Hepatocyte (in vitro differentiated cells): ENCODE measurements at regions not wholly inside any gene's neighbourhood (a gene's known extent, or its start where the extent isn't known, plus 50 kb on each side); places are given as distances from the start of the nearest gene placed in this dataset.

ENCODE experiments used
- DNase-seq: peaks from one replicate; pipeline ENCODE4 v3.0.0-alpha.2; 2016; ENCODE audit warnings: low spot score
- H2AFZ ChIP-seq: fragments of 200-600 bp; sonication (generic); 2 replicates; pipeline ENCODE4 v1.6.0; 2016; ENCODE audit warnings: antibody characterized with exemption, mild to moderate bottlenecking
- H3K27ac ChIP-seq: fragments of 200-600 bp; sonication (generic); 2 replicates; pipeline ENCODE4 v1.5.1; 2016; ENCODE audit warnings: mild to moderate bottlenecking
- H3K27me3 ChIP-seq: fragments of 200-600 bp; sonication (generic); 2 replicates; pipeline ENCODE4 v1.6.1; 2016
- H3K36me3 ChIP-seq: fragments of 200-600 bp; sonication (generic); replicated peaks from 2 replicates; pipeline ENCODE4 v1.5.1; 2016; ENCODE audit warnings: low read depth; ENCODE audit not compliant: insufficient read depth
- H3K4me1 ChIP-seq: fragments of 200-600 bp; sonication (generic); 2 replicates; pipeline ENCODE4 v1.5.1; 2016; ENCODE audit warnings: mild to moderate bottlenecking, moderate library complexity; ENCODE audit not compliant: insufficient read depth
- H3K4me2 ChIP-seq: fragments of 200-600 bp; sonication (generic); 2 replicates; pipeline ENCODE4 v1.6.0; 2016
- H3K4me3 ChIP-seq: fragments of 200-600 bp; sonication (generic); 2 replicates; pipeline ENCODE4 v1.5.1; 2016; ENCODE audit warnings: mild to moderate bottlenecking
- H3K79me2 ChIP-seq: fragments of 200-600 bp; sonication (generic); 2 replicates; pipeline ENCODE4 v1.6.0; 2017; ENCODE audit warnings: mild to moderate bottlenecking
- H3K9me2 ChIP-seq: fragments of 200-600 bp; sonication (generic); replicated peaks from 2 replicates; pipeline ENCODE4 v1.6.0; 2017; ENCODE audit warnings: mild to moderate bottlenecking; ENCODE audit not compliant: insufficient read depth
- H3K9me3 ChIP-seq: fragments of 200-600 bp; sonication (generic); 2 replicates; pipeline ENCODE4 v1.5.1; 2016; ENCODE audit warnings: low read depth, mild to moderate bottlenecking
- H4K20me1 ChIP-seq: fragments of 200-600 bp; sonication (generic); 2 replicates; pipeline ENCODE4 v1.6.0; 2016; ENCODE audit warnings: mild to moderate bottlenecking; ENCODE audit not compliant: insufficient read depth, poor library complexity, severe bottlenecking
- EZH2 ChIP-seq: fragments of 200-600 bp; sonication (generic); IDR thresholded peaks from 2 replicates; pipeline ENCODE4 v1.6.1; 2016; ENCODE audit warnings: antibody characterized with exemption, mild to moderate bottlenecking, borderline replicate concordance
- EZH2phosphoT487 ChIP-seq: fragments of 200-600 bp; sonication (generic); IDR thresholded peaks from one replicate; pipeline ENCODE4 v1.6.1; 2018; ENCODE audit warnings: antibody characterized with exemption, mild to moderate bottlenecking, low read depth, moderate library complexity; ENCODE audit not compliant: unreplicated experiment, severe bottlenecking
- WGBS: methylation state at CpG from one replicate; pipeline ENCODE4 v1.1.6; 2016; ENCODE audit warnings: low lambda C conversion rate; ENCODE audit errors: missing lambda C conversion rate; 5-methylcytosine and 5-hydroxymethylcytosine counted together
- TF ChIP-seq, protein P1 (sequence below): fragments of 200-600 bp; sonication (generic); IDR thresholded peaks from 2 replicates; pipeline ENCODE4 v1.5.1; 2016; ENCODE audit warnings: antibody characterized with exemption, mild to moderate bottlenecking; ENCODE audit not compliant: poor library complexity

DNA sequence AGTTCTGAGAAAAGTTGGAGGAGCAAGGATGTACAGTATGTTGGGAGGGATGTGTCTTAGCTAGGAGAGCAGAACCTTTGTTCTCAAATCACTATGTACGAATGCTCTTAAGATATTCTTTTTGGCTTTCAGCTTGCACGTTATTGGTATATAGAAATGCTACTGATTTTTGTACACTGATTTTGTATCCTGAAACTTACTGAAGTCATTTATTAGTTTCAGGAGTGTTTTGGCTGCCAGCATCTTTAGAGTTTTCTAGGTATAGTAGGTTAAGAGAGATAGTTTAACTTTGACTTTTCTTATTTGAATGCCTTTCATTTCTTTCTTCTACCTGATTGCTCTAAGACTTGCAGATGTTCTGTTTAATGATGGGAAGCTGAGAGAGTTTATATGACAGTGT lies 442.8 kb upstream of the FBXO33 start:
- Histone ChIP-seq H3K9me2 (no peaks in the 10 kb centered on the region), H3K9me3 (no peaks in the 10 kb centered on the region), H2AFZ (no peak overlapping the region), H3K36me3 (no peaks in the 10 kb centered on the region), H3K4me3 (no peak overlapping the region), H4K20me1 (no peaks in the 10 kb centered on the region), H3K4me2 (no peak overlapping the region), H3K4me1 (no peaks in the 10 kb centered on the region), H3K79me2 (no peaks in the 10 kb centered on the region), H3K27ac (no peak overlapping the region), H3K27me3 (no peaks in the 10 kb centered on the region)
- DNase-seq, result no peak
- 100% methylated on average over 2 of the region's 2 CpGs for WGBS
- TF ChIP-seq, protein P1, sequence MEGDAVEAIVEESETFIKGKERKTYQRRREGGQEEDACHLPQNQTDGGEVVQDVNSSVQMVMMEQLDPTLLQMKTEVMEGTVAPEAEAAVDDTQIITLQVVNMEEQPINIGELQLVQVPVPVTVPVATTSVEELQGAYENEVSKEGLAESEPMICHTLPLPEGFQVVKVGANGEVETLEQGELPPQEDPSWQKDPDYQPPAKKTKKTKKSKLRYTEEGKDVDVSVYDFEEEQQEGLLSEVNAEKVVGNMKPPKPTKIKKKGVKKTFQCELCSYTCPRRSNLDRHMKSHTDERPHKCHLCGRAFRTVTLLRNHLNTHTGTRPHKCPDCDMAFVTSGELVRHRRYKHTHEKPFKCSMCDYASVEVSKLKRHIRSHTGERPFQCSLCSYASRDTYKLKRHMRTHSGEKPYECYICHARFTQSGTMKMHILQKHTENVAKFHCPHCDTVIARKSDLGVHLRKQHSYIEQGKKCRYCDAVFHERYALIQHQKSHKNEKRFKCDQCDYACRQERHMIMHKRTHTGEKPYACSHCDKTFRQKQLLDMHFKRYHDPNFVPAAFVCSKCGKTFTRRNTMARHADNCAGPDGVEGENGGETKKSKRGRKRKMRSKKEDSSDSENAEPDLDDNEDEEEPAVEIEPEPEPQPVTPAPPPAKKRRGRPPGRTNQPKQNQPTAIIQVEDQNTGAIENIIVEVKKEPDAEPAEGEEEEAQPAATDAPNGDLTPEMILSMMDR, result no peak
- TF ChIP-seq EZH2phosphoT487, result no peak
- TF ChIP-seq EZH2, result no peak

DNA sequence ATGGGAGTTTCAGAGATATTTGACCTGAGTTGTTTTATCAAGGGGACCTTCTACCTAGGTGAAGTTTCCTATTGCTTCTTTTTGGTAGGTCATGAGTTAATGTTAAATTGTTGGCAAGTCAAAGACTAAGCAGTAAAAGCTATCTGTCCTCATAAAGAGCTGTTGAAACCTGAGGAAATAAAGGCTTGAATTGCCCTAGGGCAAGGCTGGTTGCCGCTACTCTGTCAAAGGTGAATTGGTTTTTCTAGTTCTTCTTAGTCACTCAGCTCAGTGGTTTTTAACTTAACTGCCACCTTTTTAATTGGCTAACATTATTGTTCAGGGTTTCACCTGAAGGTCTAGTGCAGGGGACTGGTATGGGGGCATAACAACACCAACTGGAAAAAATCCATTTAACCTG lies 441.6 kb upstream of the FBXO33 start:
- no peaks in the 10 kb centered on the region for H3K79me2 ChIP-seq
- H3K27ac ChIP-seq, result no peak overlapping the region
- H3K9me3 ChIP-seq, result no peaks in the 10 kb centered on the region
- no peak overlapping the region for H3K4me2 ChIP-seq
- WGBS, result 15% methylated on average over 1 of the region's 1 CpG
- no peaks in the 10 kb centered on the region for H3K9me2 ChIP-seq
- DNase-seq, result no peak
- no peak for TF ChIP-seq EZH2phosphoT487
- TF ChIP-seq EZH2, result no peak
- TF ChIP-seq, protein P1, result no peak
- H3K4me3 ChIP-seq, result no peak overlapping the region
- H3K4me1 ChIP-seq, result no peaks in the 10 kb centered on the region
- H4K20me1 ChIP-seq, result no peaks in the 10 kb centered on the region
- H3K27me3 ChIP-seq, result no peaks in the 10 kb centered on the region
- H2AFZ ChIP-seq, result no peak overlapping the region
- no peaks in the 10 kb centered on the region for H3K36me3 ChIP-seq

DNA sequence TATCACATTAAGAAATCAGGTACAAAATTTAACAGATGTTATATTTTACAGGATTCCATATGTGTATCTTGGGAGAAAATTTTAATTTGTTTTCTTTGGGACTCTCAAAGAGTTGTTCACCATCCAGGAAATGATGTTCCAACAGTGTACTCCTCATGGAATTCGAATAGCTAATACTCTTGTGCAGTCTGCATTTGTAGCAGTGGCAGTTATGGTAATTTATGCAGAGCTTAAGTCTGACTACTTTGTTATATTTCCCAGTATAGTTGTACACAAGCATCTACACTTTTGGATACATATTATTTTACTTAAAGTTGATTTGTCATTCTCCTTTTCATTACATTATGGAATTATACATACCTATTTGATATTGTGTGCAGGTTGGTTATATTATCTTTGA lies 436.7 kb upstream of the FBXO33 start:
- H3K4me1 ChIP-seq, result no peaks in the 10 kb centered on the region
- no peaks in the 10 kb centered on the region for H3K9me3 ChIP-seq
- no peaks in the 10 kb centered on the region for H3K79me2 ChIP-seq
- no peak overlapping the region for H3K4me2 ChIP-seq
- H3K27me3 ChIP-seq, result no peaks in the 10 kb centered on the region
- no peak for TF ChIP-seq EZH2phosphoT487
- no peak for TF ChIP-seq EZH2
- TF ChIP-seq, protein P1, result no peak
- H2AFZ ChIP-seq, result no peak overlapping the region
- 87% methylated on average over 1 of the region's 1 CpG for WGBS
- DNase-seq, result no peak
- H3K36me3 ChIP-seq, result no peaks in the 10 kb centered on the region
- no peaks in the 10 kb centered on the region for H3K9me2 ChIP-seq
- no peaks in the 10 kb centered on the region for H4K20me1 ChIP-seq
- no peak overlapping the region for H3K27ac ChIP-seq
- no peak overlapping the region for H3K4me3 ChIP-seq

DNA sequence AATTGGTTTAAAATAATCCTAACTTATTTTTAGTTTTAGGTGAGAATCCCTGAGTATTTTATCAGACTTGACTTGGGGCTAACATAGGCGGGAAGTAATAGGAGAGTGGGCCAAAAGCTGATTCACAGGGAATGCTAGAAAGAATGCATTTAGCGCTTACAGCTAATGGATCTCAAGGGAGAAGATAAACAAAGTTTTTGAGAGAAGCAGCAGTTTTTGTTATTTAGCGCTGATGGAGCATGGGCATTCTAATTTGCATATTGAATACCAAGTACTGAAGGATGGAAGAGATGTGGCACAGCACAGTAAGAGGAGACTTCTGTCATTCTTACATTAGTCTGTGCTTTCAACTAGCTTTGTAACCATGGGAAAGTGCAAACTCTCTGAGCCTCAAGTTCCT lies 436.0 kb upstream of the FBXO33 start:
- H3K4me1 ChIP-seq, result no peaks in the 10 kb centered on the region
- H3K79me2 ChIP-seq, result no peaks in the 10 kb centered on the region
- no peak for DNase-seq
- no peaks in the 10 kb centered on the region for H3K27me3 ChIP-seq
- H3K36me3 ChIP-seq, result no peaks in the 10 kb centered on the region
- no peak overlapping the region for H3K27ac ChIP-seq
- no peaks in the 10 kb centered on the region for H3K9me2 ChIP-seq
- H3K4me2 ChIP-seq, result no peak overlapping the region
- H4K20me1 ChIP-seq, result no peaks in the 10 kb centered on the region
- WGBS, result 63% methylated on average over 3 of the region's 3 CpGs
- H3K9me3 ChIP-seq, result no peaks in the 10 kb centered on the region
- no peak overlapping the region for H2AFZ ChIP-seq
- no peak overlapping the region for H3K4me3 ChIP-seq
- TF ChIP-seq EZH2phosphoT487 (no peak), EZH2 (no peak)
- TF ChIP-seq, protein P1, result no peak
